ENCODE measurements at regions not wholly inside any gene's neighbourhood (a gene's known extent, or its start where the extent isn't known, plus 50 kb on each side); places are given as distances from the start of the nearest gene placed in this dataset.
"Not testable (repeated sequence)": the region's sequence is repeated elsewhere in the genome, so short reads cannot be mapped to it uniquely, and the experiment has no call there.

DNA sequence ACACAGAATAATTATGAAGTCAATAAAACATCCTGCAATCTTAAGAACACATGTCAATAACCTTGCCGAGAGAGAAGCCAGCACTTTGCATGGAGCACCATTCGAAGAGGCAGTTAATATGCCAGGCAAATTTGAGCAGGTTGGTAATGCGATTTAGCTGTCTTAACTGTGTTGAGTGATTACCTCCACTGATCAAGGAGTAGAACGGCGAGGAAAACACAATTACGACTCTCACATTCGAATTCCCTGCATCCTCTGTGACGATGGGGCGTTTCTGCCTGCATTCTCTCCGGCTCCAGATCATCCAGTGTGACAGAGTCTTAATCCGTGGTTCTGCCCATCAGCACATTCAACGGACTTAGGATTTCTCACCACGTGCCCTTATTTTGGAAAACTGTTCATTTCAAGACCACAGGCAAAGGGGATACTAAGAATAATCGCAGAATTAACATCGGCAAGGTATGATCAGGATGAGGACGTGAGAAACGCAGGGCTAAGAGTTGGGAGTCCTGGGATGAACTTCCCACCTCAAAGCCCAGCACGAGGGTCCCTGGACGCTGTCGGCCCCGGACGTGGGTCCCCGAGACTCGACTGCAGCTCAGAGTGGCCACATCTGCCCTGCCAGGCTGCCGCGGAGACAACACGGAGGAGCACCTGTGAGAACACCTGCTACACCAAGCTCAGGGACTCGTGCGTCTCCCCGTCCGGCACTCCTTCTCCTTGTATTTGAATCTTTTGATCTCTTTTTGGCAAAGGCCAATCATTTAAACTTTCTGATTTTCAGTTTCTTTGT is 499.2 kb upstream of the SALL3 start:
- DNase-seq: no peak

GRCh38 chr18:78482378-78482777 is 497.2 kb upstream of the SALL3 start:
- DNase-seq: no peak

DNA sequence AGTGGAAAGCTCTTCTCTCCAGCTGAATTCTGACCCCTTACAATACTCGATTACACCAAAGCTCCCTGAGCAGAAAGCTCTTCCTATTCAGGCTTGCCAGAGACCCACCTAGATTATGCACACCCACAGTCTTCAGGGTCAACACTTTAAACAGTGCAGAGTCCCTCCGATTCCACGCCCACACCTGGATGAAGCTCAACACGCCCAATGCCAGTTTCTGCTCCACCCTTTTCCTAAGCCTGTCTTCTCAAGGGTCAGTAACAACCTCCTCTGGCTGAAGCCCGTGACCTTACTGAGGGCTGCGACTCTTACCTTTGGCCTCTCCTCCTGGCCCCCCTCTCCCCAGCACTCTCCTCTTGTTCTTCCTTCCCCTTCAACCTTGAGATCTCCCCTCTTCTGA is 492.0 kb upstream of the SALL3 start:
- DNase-seq: no peak

DNA sequence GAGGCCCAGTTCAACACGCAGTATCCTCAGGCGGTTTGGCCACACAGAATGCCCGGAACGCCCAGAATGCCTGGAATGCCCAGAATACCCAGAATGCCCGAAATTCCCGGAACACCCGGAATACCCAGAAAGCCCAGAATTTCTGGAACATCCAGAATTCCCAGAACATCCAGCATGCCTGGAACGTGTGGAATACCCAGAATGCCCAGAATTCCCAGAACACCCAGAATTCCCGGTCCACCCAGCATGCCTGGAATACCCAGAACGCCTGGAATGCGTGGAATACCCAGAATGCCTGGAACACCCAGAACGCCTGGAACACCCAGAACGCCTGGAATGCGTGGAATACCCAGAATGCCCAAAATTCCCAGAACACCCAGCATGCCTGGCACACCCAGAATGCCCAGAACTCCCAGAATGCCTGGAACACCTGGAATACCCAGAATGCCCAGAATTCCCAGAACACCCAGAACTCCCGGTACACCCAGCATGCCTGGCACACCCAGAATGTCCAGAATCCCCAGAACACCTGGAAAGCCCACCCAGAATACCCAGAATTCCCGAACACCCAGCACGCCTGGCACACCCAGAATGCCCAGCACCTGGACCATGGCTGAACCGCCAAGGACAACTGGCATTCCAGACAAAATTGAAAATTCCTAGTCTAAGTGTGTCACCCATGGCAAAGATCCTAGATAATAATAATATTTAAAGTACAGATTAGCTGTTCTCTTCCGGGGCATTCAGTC is 487.4 kb upstream of the SALL3 start:
- no peak for DNase-seq

GRCh38 chr18:78492813-78493371 is 486.7 kb upstream of the SALL3 start:
- DNase-seq: no peak

DNA sequence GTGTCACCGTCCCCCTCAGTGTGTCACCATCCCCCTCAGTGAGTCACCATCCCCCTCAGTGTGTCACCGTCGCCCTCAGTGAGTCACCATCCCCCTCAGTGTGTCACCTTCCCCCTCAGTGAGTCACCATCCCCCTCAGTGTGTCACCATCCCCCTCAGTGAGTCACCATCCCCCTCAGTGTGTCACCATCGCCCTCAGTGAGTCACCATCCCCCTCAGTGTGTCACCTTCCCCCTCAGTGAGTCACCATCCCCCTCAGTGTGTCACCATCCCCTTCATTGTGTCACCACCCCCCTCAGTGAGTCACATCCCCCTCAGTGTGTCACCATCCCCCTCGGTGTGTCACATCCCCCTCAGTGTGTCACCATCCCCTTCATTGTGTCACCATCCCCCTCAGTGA is 486.1 kb upstream of the SALL3 start:
- DNase-seq: not testable (repeated sequence)

DNA sequence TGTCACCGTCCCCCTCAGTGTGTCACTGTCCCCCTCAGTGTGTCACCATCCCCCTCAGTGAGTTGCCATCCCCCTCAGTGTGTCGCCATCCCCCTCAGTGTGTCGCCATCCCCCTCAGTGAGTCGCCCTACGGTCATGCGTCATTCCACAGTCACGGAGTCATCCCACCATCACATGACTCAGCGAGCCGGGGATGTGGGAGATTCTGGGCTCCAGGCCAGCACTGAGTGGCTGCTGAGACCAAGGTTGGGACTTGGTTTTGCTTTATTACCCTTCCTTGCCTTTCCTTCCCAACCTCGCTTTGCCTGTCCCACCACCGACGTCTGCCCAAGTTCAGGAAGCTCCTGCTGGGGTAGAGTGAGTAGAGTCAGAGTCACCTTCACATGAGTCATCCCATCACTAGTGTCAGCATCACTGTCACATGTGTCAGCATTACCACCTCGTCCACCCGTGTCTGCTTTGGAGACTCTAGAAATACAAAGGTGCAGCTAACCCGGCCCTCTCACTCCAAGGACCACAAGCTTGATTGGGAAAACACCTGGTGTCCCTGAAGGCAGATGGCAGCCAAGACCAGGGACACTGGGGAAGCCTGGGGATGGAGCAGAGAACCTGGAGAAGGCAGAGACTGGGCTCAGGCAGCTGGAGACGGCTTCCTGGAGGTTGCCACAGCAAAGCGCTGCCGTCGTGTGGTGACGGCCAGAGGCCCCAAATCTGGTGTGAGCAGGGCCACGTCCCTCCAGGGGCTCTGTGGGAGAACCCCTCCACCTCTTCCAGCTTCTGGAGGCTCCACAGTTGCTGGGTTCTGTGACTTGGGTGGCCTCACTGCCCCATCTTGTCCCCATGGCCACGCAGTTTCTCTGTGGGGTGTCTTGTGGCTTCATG is 485.2 kb upstream of the SALL3 start:
- no peak for DNase-seq

DNA sequence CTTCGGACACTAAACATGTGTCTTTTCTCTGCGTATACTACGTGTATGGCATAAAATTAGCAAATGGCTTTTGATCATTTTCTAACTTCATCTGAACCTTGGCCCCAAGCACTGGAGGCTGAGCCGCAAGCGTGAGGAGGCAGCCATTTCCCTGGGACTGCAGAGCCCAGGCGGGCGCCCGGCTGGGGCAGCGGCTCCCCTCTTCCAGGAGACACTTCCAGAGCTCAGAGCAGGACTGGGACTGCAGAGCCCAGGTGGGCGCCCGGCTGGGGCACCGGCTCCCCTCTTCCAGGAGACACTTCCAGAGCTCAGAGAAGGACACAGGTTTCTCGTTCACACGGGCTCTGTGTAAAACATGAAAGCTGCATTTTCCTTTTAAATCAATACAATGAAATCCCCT is 484.1 kb upstream of the SALL3 start:
- DNase-seq: no peak

DNA sequence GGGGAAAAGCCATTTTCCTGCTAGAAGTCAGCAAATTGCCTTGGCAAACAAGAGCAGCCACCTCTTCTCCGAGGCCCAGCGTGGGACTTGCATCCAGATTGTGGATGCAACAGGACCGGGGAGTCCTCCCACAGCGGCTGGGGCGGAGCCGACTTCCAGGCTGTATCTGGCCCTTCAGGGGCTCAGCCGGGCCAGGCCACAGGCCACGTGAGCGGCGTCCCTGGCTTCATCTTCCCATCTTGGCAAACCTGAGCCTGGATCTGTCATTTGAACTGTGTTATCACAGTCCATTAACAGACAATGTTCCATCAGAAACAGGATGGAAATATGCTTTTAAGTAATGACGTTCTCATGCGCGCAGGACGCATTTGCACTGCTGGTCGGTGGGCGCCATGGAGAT is 483.5 kb upstream of the SALL3 start:
- DNase-seq: no peak

DNA sequence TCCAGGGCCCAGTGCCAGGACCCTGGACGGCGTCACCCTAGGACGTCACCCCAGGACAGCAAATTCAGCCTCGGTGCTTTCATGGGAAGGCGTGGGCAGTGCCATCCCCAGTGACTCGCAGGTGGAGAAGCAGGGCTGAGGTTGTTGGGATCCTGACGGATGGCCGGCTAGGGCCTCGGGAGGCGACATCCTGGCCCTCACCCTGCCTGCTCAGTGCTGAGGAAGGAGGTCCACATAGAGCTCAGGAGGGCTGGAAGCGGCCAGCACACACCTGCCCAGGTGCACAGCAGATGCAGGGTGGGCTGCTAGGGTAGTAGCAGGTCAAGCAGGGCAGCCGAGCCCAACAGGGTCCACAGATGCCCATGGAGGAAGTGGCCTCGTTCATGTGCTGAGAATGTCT is 482.0 kb upstream of the SALL3 start:
- no peak for DNase-seq

- no peak for DNase-seq
Observed at GRCh38 chr18:78499586-78499985, 480.0 kb upstream of the SALL3 start.

DNA sequence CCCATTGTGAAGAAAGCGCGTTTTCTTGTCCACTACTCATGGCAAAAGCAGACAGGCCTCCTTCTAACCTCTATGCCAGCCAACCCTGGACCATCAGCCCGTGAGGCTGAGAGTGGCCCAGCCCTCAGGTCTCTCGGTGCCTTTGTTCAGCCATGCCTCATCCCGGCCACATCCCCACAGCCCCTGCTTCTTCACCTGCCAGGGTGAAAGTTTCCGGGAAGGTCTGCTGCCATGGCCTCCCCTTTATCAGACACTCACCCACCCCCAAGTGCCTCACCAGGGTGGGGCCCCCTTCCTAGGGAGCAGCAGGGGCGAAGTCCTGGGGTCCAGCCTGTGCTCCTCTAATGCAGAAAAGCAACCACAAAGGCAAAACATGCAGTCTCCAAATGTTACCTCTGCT is 478.4 kb upstream of the SALL3 start:
- no peak for DNase-seq

DNA sequence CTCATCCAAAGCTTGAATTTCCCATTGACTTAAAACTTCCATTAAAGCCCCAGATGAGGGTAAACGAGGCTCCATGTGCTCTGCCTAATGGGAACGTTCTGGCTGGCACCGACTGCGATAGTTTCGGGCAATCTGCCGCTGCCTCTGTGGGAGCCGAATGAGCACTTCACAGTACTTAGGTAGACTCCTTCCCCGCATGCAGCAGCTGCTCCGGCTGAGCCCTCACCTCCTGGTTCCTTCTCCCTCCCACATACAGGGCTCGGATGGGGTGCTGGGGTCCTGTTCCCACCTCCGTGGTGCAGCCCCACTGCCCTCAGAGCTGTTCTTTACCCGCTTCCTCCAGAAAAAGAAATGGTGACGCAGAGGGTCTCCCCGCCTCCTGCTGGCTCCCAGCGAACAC is 476.5 kb upstream of the SALL3 start:
- DNase-seq: no peak

DNA sequence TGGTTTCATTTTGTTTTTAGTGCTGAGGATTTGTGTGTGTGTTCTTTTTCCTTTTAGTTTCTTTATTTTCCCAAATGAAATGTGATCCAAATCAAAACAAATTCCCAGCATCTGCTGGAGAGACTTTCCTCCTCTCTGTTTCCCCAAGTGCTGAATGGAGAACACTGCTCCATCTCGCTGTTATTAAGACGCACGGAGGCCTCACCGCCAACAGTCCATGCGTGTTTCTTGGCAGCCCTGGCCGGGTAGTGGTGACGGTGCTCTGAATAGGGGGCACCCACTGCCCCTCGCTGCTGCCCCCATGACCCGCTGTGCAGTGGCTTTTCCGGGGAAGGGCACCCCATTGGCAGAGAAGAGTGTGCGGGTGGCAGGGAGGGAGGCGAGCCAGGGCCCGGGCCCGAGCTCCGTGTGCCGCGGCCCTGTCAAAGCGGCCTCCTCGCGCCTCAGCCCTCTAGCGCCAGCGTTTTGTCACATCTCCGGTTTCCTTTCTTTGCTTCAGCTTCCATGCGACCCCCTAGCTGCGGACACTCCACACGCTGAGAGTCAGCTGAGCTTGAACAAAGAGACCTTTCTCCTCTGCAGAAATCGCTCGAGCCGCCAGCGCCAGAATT is 473.7 kb upstream of the SALL3 start:
- DNase-seq: no peak

DNA sequence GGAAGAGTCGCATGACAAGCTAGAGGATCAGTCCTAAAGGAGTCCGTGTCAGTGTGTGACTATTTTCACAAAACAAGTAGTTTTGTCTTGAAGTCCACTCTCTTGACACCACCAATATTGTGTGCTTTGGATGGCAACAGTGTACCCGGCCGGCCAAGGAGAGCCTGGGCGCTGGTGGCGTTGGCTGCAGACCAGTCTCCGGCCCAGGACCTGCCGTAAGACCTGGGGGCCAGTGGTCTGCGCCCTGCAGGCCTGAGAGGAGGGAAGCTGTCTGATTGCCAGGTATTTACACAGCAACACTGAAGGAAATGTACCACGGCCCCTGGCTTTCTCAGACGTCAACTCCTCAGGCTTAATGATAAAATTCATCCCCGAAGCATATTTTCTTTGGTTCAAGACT is 472.4 kb upstream of the SALL3 start:
- no peak for DNase-seq

GRCh38 chr18:78508228-78508824 is 471.3 kb upstream of the SALL3 start:
- not testable (repeated sequence) for DNase-seq

GRCh38 chr18:78510091-78510490 is 469.5 kb upstream of the SALL3 start:
- no peak for DNase-seq

- no peak for DNase-seq
Observed at GRCh38 chr18:78510636-78511035, 469.0 kb upstream of the SALL3 start.

GRCh38 chr18:78511666-78512601 is 467.7 kb upstream of the SALL3 start:
- no peak for DNase-seq

DNA sequence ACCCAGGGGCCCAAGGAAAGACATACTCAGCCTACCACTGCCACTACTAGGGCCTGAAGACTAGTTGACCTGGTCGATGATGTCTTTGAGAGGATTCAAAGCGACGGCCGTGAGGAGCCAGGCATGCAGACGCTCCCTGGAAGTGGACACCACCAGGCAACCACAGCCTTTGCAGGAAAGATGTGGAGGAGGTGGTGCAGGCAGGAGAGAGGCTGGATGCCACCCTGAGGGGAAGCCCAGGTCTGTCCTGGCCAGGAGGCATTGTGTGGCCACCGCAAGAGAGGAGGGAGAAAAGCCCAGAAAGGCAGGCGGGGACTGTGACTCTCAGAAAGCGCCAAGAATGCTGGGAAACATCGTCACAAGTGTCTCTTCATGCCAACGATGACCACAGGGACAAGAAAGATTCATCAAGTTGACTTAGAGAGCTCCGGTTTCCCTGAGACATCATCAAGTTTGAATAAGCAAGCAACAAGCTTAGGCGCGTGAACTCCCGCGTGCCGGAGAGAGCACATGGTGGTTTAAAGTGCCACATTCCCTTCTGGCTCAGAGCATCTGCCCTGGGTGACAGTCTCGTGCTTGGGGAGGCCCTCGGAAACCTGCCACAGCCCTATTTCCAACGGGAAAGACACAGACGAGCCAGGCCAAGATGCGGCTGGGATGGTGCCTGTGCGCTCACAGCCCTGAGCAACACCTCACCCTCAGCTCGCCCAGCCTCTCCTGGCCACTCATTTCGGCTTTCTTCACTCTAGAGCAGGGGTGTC is 464.5 kb upstream of the SALL3 start:
- no peak for DNase-seq

Measured in occipital lobe (tissue), 1 donor.